ENCODE measurements at regions not wholly inside any gene's neighbourhood (a gene's known extent, or its start where the extent isn't known, plus 50 kb on each side); places are given as distances from the start of the nearest gene placed in this dataset.

GRCh38 chr2:137865954-137866540 is 98.2 kb upstream of the HNMT start:
- no peak overlapping the region for H3K4me2 ChIP-seq (ENCODE audit: low read length)
- H3K9me3 Mint-ChIP-seq (ENCODE audit: unreplicated experiment): no peaks in the 10 kb centered on the region
- no peaks in the 10 kb centered on the region for H3K36me3 Mint-ChIP-seq (ENCODE audit: low read depth, unreplicated experiment)
- no peaks in the 10 kb centered on the region for H3K36me3 ChIP-seq (ENCODE audit: insufficient read depth, low read length)
- H3K4me3 ChIP-seq (ENCODE audit: insufficient read depth, low read depth, low read length): no peak overlapping the region
- H4K20me1 ChIP-seq (ENCODE audit: insufficient read depth, low read length): no peaks in the 10 kb centered on the region
- no peaks in the 10 kb centered on the region for H3K4me1 ChIP-seq (ENCODE audit: insufficient read depth, low read length)
- no peaks in the 10 kb centered on the region for H3K27me3 Mint-ChIP-seq (ENCODE audit: low read depth, unreplicated experiment)
- H3K9me3 ChIP-seq (ENCODE audit: insufficient read depth, low read depth, low read length): no peaks in the 10 kb centered on the region
- H3K27me3 ChIP-seq (ENCODE audit: insufficient read depth, low read length): no peaks in the 10 kb centered on the region
- H3K4me1 Mint-ChIP-seq (ENCODE audit: low read depth, unreplicated experiment): no peaks in the 10 kb centered on the region
- DNase-seq (ENCODE audit: low read depth) (peak; percentile 26), FAIRE-seq (no peak)
- H3K4me3 Mint-ChIP-seq (ENCODE audit: unreplicated experiment): no peak overlapping the region
- no peak overlapping the region for H2AFZ ChIP-seq (ENCODE audit: low read depth, low read length)
- no peak overlapping the region for H3K27ac Mint-ChIP-seq (ENCODE audit: unreplicated experiment)
- no peak overlapping the region for H3K9ac ChIP-seq (ENCODE audit: low read length)
- no peak for TF ChIP-seq EZH2 (IDR thresholded peaks at IDR 0.05; ENCODE audit: insufficient read depth, low read length)
- peak; percentile 74 for TF ChIP-seq CTCF (IDR thresholded peaks at IDR 0.05; ENCODE audit: insufficient read depth, low read depth, low read length)
- H3K27ac ChIP-seq (ENCODE audit: low read depth, low read length): no peak overlapping the region
- H3K79me2 ChIP-seq (ENCODE audit: insufficient read depth, low read length): no peaks in the 10 kb centered on the region

- no peaks in the 10 kb centered on the region for H3K27me3 ChIP-seq (ENCODE audit: insufficient read depth, low read length)
- Mint-ChIP-seq H3K4me1 (ENCODE audit: low read depth, unreplicated experiment) (no peaks in the 10 kb centered on the region), H3K36me3 (ENCODE audit: low read depth, unreplicated experiment) (no peaks in the 10 kb centered on the region), H3K9me3 (ENCODE audit: unreplicated experiment) (no peaks in the 10 kb centered on the region), H3K27ac (ENCODE audit: unreplicated experiment) (no peak overlapping the region), H3K4me3 (ENCODE audit: unreplicated experiment) (no peak overlapping the region), H3K27me3 (ENCODE audit: low read depth, unreplicated experiment) (no peaks in the 10 kb centered on the region)
- H4K20me1 ChIP-seq (ENCODE audit: insufficient read depth, low read length): no peaks in the 10 kb centered on the region
- DNase-seq (ENCODE audit: low read depth) (no peak), FAIRE-seq (no peak)
- H3K4me2 ChIP-seq (ENCODE audit: low read length): no peak overlapping the region
- H3K36me3 ChIP-seq (ENCODE audit: insufficient read depth, low read length): no peaks in the 10 kb centered on the region
- no peak overlapping the region for H3K27ac ChIP-seq (ENCODE audit: low read depth, low read length)
- no peak overlapping the region for H3K9ac ChIP-seq (ENCODE audit: low read length)
- no peaks in the 10 kb centered on the region for H3K4me1 ChIP-seq (ENCODE audit: insufficient read depth, low read length)
- TF ChIP-seq EZH2 (IDR thresholded peaks at IDR 0.05; ENCODE audit: insufficient read depth, low read length) (no peak), CTCF (IDR thresholded peaks at IDR 0.05; ENCODE audit: insufficient read depth, low read depth, low read length) (no peak)
- H3K79me2 ChIP-seq (ENCODE audit: insufficient read depth, low read length): no peaks in the 10 kb centered on the region
- no peaks in the 10 kb centered on the region for H3K9me3 ChIP-seq (ENCODE audit: insufficient read depth, low read depth, low read length)
- H2AFZ ChIP-seq (ENCODE audit: low read depth, low read length): no peak overlapping the region
- no peak overlapping the region for H3K4me3 ChIP-seq (ENCODE audit: insufficient read depth, low read depth, low read length)
Measured at GRCh38 chr2:137870682-137871081, 93.6 kb upstream of the HNMT start.

GRCh38 chr2:137872577-137872976 is 91.7 kb upstream of the HNMT start:
- FAIRE-seq: no peak

More at GRCh38 chr2:137872577-137872976, 91.7 kb upstream of the HNMT start:
- no peak overlapping the region for H3K9ac ChIP-seq (ENCODE audit: low read length)
- H3K4me3 ChIP-seq (ENCODE audit: insufficient read depth, low read depth, low read length): no peak overlapping the region
- Mint-ChIP-seq H3K9me3 (ENCODE audit: unreplicated experiment) (no peaks in the 10 kb centered on the region), H3K36me3 (ENCODE audit: low read depth, unreplicated experiment) (no peaks in the 10 kb centered on the region), H3K4me1 (ENCODE audit: low read depth, unreplicated experiment) (no peaks in the 10 kb centered on the region), H3K4me3 (ENCODE audit: unreplicated experiment) (no peak overlapping the region), H3K27ac (ENCODE audit: unreplicated experiment) (no peak overlapping the region), H3K27me3 (ENCODE audit: low read depth, unreplicated experiment) (no peaks in the 10 kb centered on the region)
- H3K9me3 ChIP-seq (ENCODE audit: insufficient read depth, low read depth, low read length): no peaks in the 10 kb centered on the region
- H3K36me3 ChIP-seq (ENCODE audit: insufficient read depth, low read length): no peaks in the 10 kb centered on the region
- H3K4me2 ChIP-seq (ENCODE audit: low read length): no peak overlapping the region
- no peak for DNase-seq (ENCODE audit: low read depth)
- H2AFZ ChIP-seq (ENCODE audit: low read depth, low read length): no peak overlapping the region
- no peaks in the 10 kb centered on the region for H3K27me3 ChIP-seq (ENCODE audit: insufficient read depth, low read length)
- no peaks in the 10 kb centered on the region for H3K4me1 ChIP-seq (ENCODE audit: insufficient read depth, low read length)
- no peak overlapping the region for H3K27ac ChIP-seq (ENCODE audit: low read depth, low read length)
- TF ChIP-seq CTCF (IDR thresholded peaks at IDR 0.05; ENCODE audit: insufficient read depth, low read depth, low read length) (no peak), EZH2 (IDR thresholded peaks at IDR 0.05; ENCODE audit: insufficient read depth, low read length) (no peak)
- H3K79me2 ChIP-seq (ENCODE audit: insufficient read depth, low read length): no peaks in the 10 kb centered on the region
- no peaks in the 10 kb centered on the region for H4K20me1 ChIP-seq (ENCODE audit: insufficient read depth, low read length)
